DOHH2 (cell line): ENCODE measurements at regions not wholly inside any gene's neighbourhood (a gene's known extent, or its start where the extent isn't known, plus 50 kb on each side); places are given as distances from the start of the nearest gene placed in this dataset.

Experiments used
- H3F3A ChIP-seq: fragments of 200-600 bp; sonication (generic), shearing (Covaris generic); 2 replicates; pipeline ENCODE4 v1.6.0; 2016; ENCODE audit warnings: antibody characterized with exemption, mild to moderate bottlenecking; ENCODE audit not compliant: control insufficient read depth, insufficient read depth
- H3K27ac ChIP-seq: fragments of 200-600 bp; sonication (generic); 2 replicates; pipeline ENCODE4 v1.5.1; 2014; ENCODE audit warnings: low read depth, mild to moderate bottlenecking, low read length, moderate library complexity
- H3K27me3 ChIP-seq: fragments of 200-600 bp; sonication (generic); 2 replicates; pipeline ENCODE4 v1.6.1; 2014; ENCODE audit warnings: mild to moderate bottlenecking, low read length, mixed read lengths; ENCODE audit not compliant: control insufficient read depth
- H3K36me3 ChIP-seq: fragments of 200-600 bp; sonication (generic); 2 replicates; pipeline ENCODE4 v1.6.1; 2014; ENCODE audit warnings: mild to moderate bottlenecking, low read length, moderate library complexity, mixed read lengths; ENCODE audit not compliant: control insufficient read depth
- H3K4me1 ChIP-seq: fragments of 200-600 bp; sonication (generic); 2 replicates; pipeline ENCODE4 v1.6.1; 2014; ENCODE audit warnings: mild to moderate bottlenecking, low read length, mixed read lengths; ENCODE audit not compliant: control insufficient read depth
- H3K4me2 ChIP-seq: fragments of 200-600 bp; sonication (generic); 2 replicates; pipeline ENCODE4 v1.6.0; 2014; ENCODE audit warnings: mild to moderate bottlenecking, low read length, moderate library complexity
- H3K4me3 ChIP-seq: fragments of 200-600 bp; sonication (generic); 2 replicates; pipeline ENCODE4 v1.5.1; 2014; ENCODE audit warnings: mild to moderate bottlenecking, low read length, mixed read lengths
- H3K79me2 ChIP-seq: fragments of 200-600 bp; sonication (generic); 2 replicates; pipeline ENCODE4 v1.6.1; 2014; ENCODE audit warnings: mild to moderate bottlenecking, low read length, mixed read lengths; ENCODE audit not compliant: control insufficient read depth
- H3K9me2 ChIP-seq: fragments of 200-600 bp; sonication (generic); replicated peaks from 2 replicates; pipeline ENCODE4 v1.6.1; 2014; ENCODE audit warnings: mild to moderate bottlenecking, low read length, mixed read lengths; ENCODE audit not compliant: control insufficient read depth
- H3K9me3 ChIP-seq: fragments of 200-600 bp; sonication (generic); 2 replicates; pipeline ENCODE4 v1.6.1; 2014; ENCODE audit warnings: antibody characterized with exemption, low read length, mixed read lengths; ENCODE audit not compliant: control insufficient read depth, insufficient read depth
- H4K20me1 ChIP-seq: fragments of 200-600 bp; sonication (generic); 2 replicates; pipeline ENCODE4 v1.6.0; 2014; ENCODE audit warnings: low read depth, mild to moderate bottlenecking, antibody characterized with exemption, low read length, moderate library complexity; ENCODE audit not compliant: control insufficient read depth, insufficient read depth
- CTCF ChIP-seq: fragments of 200-600 bp; sonication (generic); IDR thresholded peaks from one replicate; pipeline ENCODE4 v1.5.1; 2014; ENCODE audit warnings: antibody characterized with exemption, mild to moderate bottlenecking, low read depth, low read length; ENCODE audit not compliant: poor library complexity, severe bottlenecking
- EZH2phosphoT487 ChIP-seq: fragments of 200-600 bp; sonication (generic); IDR thresholded peaks from 2 replicates; pipeline ENCODE4 v1.6.1; 2017; ENCODE audit warnings: borderline replicate concordance, mild to moderate bottlenecking, antibody characterized with exemption, low read length, moderate library complexity, mixed read lengths

DNA sequence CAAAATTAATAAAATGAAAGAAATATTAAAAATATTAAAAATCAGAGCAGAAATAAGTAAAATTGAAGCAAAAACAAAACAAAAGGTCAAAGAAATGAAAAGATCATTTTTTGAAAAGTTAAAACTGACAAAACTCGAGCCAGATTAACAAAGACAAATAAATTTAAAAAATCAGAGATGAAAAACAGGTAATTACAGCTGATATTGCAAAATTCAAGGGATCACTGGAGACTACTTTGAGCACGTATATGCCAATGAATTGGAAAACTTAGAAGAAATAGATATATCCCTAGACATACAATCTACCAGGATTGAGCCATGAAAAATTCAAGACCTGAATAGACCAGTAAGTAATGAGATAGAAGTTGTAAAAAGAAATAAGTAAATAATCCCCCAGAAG is 446.2 kb upstream of the EYS start:
- H3K9me2 ChIP-seq: no peaks in the 10 kb centered on the region
- H3K4me2 ChIP-seq: no peak overlapping the region
- no peaks in the 10 kb centered on the region for H3K9me3 ChIP-seq
- H3K27me3 ChIP-seq: no peaks in the 10 kb centered on the region
- TF ChIP-seq CTCF: no peak
- no peak for TF ChIP-seq EZH2phosphoT487
- H3K79me2 ChIP-seq: no peaks in the 10 kb centered on the region
- no peaks in the 10 kb centered on the region for H3F3A ChIP-seq
- no peak overlapping the region for H3K4me3 ChIP-seq
- no peak overlapping the region for H3K27ac ChIP-seq
- H3K36me3 ChIP-seq: no peaks in the 10 kb centered on the region
- H4K20me1 ChIP-seq: no peaks in the 10 kb centered on the region
- no peaks in the 10 kb centered on the region for H3K4me1 ChIP-seq

DNA sequence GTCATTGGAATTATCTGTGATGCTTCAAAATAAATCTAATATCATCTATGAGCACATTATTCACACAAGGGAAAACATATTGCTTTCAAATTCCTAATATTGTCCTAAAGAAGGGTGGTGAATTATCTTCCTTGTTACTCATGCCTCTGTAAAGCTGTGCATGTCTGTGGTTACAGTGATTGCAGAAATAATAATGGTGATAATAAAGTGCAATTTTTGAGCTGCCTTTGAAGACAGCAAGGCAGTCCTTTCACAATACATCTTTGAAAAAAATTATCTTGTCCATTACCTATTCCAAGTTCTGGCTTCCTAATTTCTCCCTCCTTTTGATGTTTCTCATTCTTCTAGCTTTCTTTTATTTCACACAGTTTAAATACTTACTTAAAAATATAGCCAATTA is 442.1 kb upstream of the EYS start:
- no peaks in the 10 kb centered on the region for H3K9me2 ChIP-seq
- TF ChIP-seq CTCF: no peak
- no peak for TF ChIP-seq EZH2phosphoT487
- H3K4me2 ChIP-seq: no peak overlapping the region
- H3K9me3 ChIP-seq: no peaks in the 10 kb centered on the region; the same call in 1 of the 2 replicates
- no peaks in the 10 kb centered on the region for H4K20me1 ChIP-seq
- no peak overlapping the region for H3K27ac ChIP-seq
- no peaks in the 10 kb centered on the region for H3K36me3 ChIP-seq
- no peaks in the 10 kb centered on the region for H3F3A ChIP-seq
- no peaks in the 10 kb centered on the region for H3K79me2 ChIP-seq
- H3K4me1 ChIP-seq: no peaks in the 10 kb centered on the region
- no peaks in the 10 kb centered on the region for H3K27me3 ChIP-seq
- H3K4me3 ChIP-seq: no peak overlapping the region

GRCh38 chr6:66145867-66146266 is 438.8 kb upstream of the EYS start:
- H3K9me2 ChIP-seq: no peaks in the 10 kb centered on the region
- no peak for TF ChIP-seq EZH2phosphoT487

GRCh38 chr6:66134021-66134420 is 427.0 kb upstream of the EYS start:
- no peaks in the 10 kb centered on the region for H3K4me1 ChIP-seq
- no peak overlapping the region for H3K27ac ChIP-seq
- no peak overlapping the region for H3K4me3 ChIP-seq
- no peaks in the 10 kb centered on the region for H3K27me3 ChIP-seq
- no peak overlapping the region for H3K4me2 ChIP-seq
- no peaks in the 10 kb centered on the region for H3K36me3 ChIP-seq
- no peaks in the 10 kb centered on the region for H3K9me3 ChIP-seq
- no peaks in the 10 kb centered on the region for H3F3A ChIP-seq
- H4K20me1 ChIP-seq: no peaks in the 10 kb centered on the region
- no peaks in the 10 kb centered on the region for H3K79me2 ChIP-seq
- no peaks in the 10 kb centered on the region for H3K9me2 ChIP-seq
- TF ChIP-seq CTCF: no peak
- no peak for TF ChIP-seq EZH2phosphoT487

More at GRCh38 chr6:66145867-66146266, 438.8 kb upstream of the EYS start:
- no peak overlapping the region for H3K4me2 ChIP-seq
- no peak overlapping the region for H3K4me3 ChIP-seq
- H3K9me3 ChIP-seq: no peaks in the 10 kb centered on the region; the same call in 1 of the 2 replicates
- no peaks in the 10 kb centered on the region for H3K79me2 ChIP-seq
- H3F3A ChIP-seq: no peaks in the 10 kb centered on the region
- H3K27me3 ChIP-seq: no peaks in the 10 kb centered on the region
- H3K27ac ChIP-seq: no peak overlapping the region
- H4K20me1 ChIP-seq: no peaks in the 10 kb centered on the region
- no peaks in the 10 kb centered on the region for H3K36me3 ChIP-seq
- no peaks in the 10 kb centered on the region for H3K4me1 ChIP-seq
